CD14-positive monocyte (primary cell): ENCODE measurements at regions not wholly inside any gene's neighbourhood (a gene's known extent, or its start where the extent isn't known, plus 50 kb on each side); places are given as distances from the start of the nearest gene placed in this dataset.

Experiments used
- DNase-seq, 3 donors: peaks; one replicate each; pipeline ENCODE4 v3.0.0-alpha.2; 2011 to 2022
- H2AFZ ChIP-seq: 2 replicates; pipeline ENCODE4 v1.6.0; 2012; ENCODE audit warnings: mild to moderate bottlenecking, low read depth, low read length, inconsistent platforms; ENCODE audit not compliant: insufficient read depth, poor library complexity, severe bottlenecking
- H3K27ac ChIP-seq, 2 donors: 1 replicate in 1 of 2; 2 replicates in 1 of 2; pipeline ENCODE4 v1.5.1; 2012 to 2013; ENCODE audit warnings: low read length in 2 of 2, control low read depth in 1 of 2, inconsistent platforms in 1 of 2, low read depth in 1 of 2, mild to moderate bottlenecking in 1 of 2
- H3K27me3 ChIP-seq, 2 donors: one replicate each; pipeline versions ENCODE4 v1.6.0 to v1.6.1; 2011 to 2013; ENCODE audit warnings: low read length in 2 of 2; ENCODE audit not compliant: control insufficient read depth in 2 of 2, insufficient read depth in 2 of 2
- H3K36me3 ChIP-seq, 2 donors: replicated peaks in 1 of 2; 1 replicate in 1 of 2; 2 replicates in 1 of 2; pipeline versions ENCODE4 v1.5.1 to v1.6.1; 2012 to 2013; ENCODE audit warnings: low read length in 2 of 2, control low read depth in 1 of 2, inconsistent platforms in 1 of 2, mild to moderate bottlenecking in 1 of 2; ENCODE audit not compliant: insufficient read depth in 2 of 2, control insufficient read depth in 1 of 2
- H3K4me1 ChIP-seq, 2 donors: 1 replicate in 1 of 2; 2 replicates in 1 of 2; pipeline versions ENCODE4 v1.5.1 to v1.6.1; 2012 to 2013; ENCODE audit warnings: low read length in 2 of 2, control low read depth in 1 of 2, inconsistent platforms in 1 of 2, mild to moderate bottlenecking in 1 of 2, moderate library complexity in 1 of 2; ENCODE audit not compliant: insufficient read depth in 2 of 2, control insufficient read depth in 1 of 2
- H3K4me2 ChIP-seq: replicated peaks from 2 replicates; pipeline ENCODE3; 2012; ENCODE audit warnings: low read length, moderate library complexity, mild to moderate bottlenecking; ENCODE audit not compliant: poor library complexity, severe bottlenecking; ENCODE audit errors: extremely low read depth
- H3K4me3 ChIP-seq, 3 experiments: fragments of 200-600 bp in 1 of 3; sonication (generic) in 1 of 3; replicated peaks in 1 of 3; 1 replicate in 2 of 3; 2 replicates in 1 of 3; pipeline ENCODE4 v1.5.1; 2011 to 2013; ENCODE audit warnings: low read length in 3 of 3, mild to moderate bottlenecking in 3 of 3, control low read depth in 2 of 3, low read depth in 2 of 3, inconsistent platforms in 1 of 3, moderate library complexity in 1 of 3
- H3K79me2 ChIP-seq: 2 replicates; pipeline ENCODE4 v1.6.0; 2012; ENCODE audit warnings: mild to moderate bottlenecking, control low read depth, inconsistent platforms, low read length, moderate library complexity; ENCODE audit not compliant: insufficient read depth
- H3K9ac ChIP-seq: 2 replicates; pipeline ENCODE4 v1.6.0; 2017; ENCODE audit warnings: low read length, mild to moderate bottlenecking; ENCODE audit not compliant: insufficient read depth, poor library complexity, severe bottlenecking
- H3K9me3 ChIP-seq, 2 donors: replicated peaks in 1 of 2; 1 replicate in 1 of 2; 2 replicates in 1 of 2; pipeline versions ENCODE4 v1.5.1 to v1.6.1; 2012 to 2013; ENCODE audit warnings: low read length in 2 of 2, control low read depth in 1 of 2; ENCODE audit not compliant: control insufficient read depth in 1 of 2, insufficient read depth in 1 of 2
- H4K20me1 ChIP-seq: 2 replicates; pipeline ENCODE4 v1.6.0; 2012; ENCODE audit warnings: mild to moderate bottlenecking, low read length, control low read depth, moderate library complexity; ENCODE audit not compliant: insufficient read depth
- H3K27ac Mint-ChIP-seq, 7 donors: one replicate each; pipeline ENCODE4 v1.8.0; 2020; ENCODE audit warnings: mild to moderate bottlenecking in 7 of 7, mixed read lengths in 7 of 7, moderate library complexity in 6 of 7, inconsistent platforms in 2 of 7
- H3K27me3 Mint-ChIP-seq, 3 donors: one replicate each; pipeline ENCODE4 v1.8.0; 2021 to 2022; ENCODE audit warnings: low read depth in 3 of 3, mild to moderate bottlenecking in 3 of 3, mixed read lengths in 3 of 3, moderate library complexity in 3 of 3, inconsistent platforms in 1 of 3
- H3K36me3 Mint-ChIP-seq, 2 donors: one replicate each; pipeline ENCODE4 v1.8.0; 2020; ENCODE audit warnings: mixed read lengths in 2 of 2, inconsistent platforms in 1 of 2, mild to moderate bottlenecking in 1 of 2
- H3K4me1 Mint-ChIP-seq: one replicate; pipeline ENCODE4 v1.8.0; 2020; ENCODE audit warnings: mild to moderate bottlenecking, mixed read lengths
- H3K4me3 Mint-ChIP-seq, 2 donors: one replicate each; pipeline ENCODE4 v1.8.0; 2020; ENCODE audit warnings: mild to moderate bottlenecking in 2 of 2, mixed read lengths in 2 of 2, moderate library complexity in 1 of 2
- H3K9me3 Mint-ChIP-seq, 7 donors: one replicate each; pipeline ENCODE4 v1.8.0; 2020 to 2022; ENCODE audit warnings: mixed read lengths in 7 of 7, mild to moderate bottlenecking in 6 of 7, moderate library complexity in 6 of 7, inconsistent platforms in 2 of 7
- CTCF ChIP-seq: fragments of 200-600 bp; IDR thresholded peaks from one replicate; pipeline ENCODE4 v1.8.0; 2022; ENCODE audit warnings: antibody characterized with exemption, mild to moderate bottlenecking
- WGBS: methylation state at CpG from one replicate; pipeline ENCODE4 v1.1.5; 2013; ENCODE audit warnings: missing lambda C conversion rate; ENCODE audit not compliant: insufficient coverage; 5-methylcytosine and 5-hydroxymethylcytosine counted together
- intact Hi-C, 2 donors: fragments of 100-400 bp; cut with micrococcal nuclease; formaldehyde crosslinking; loops; one replicate each; pipeline versions ENCODE4 v1.15.0 to v1.15.1; 2023

- peaks cover 78 to 82% of the 10 kb centered on the region in 2 donors for H3K36me3 Mint-ChIP-seq
- H3K27me3 Mint-ChIP-seq = peaks cover 0 to 2% (median 1%) of the 10 kb centered on the region in 3 donors
- no peak for DNase-seq
- intact Hi-C loops = no loop called here
- H3K4me2 ChIP-seq = no peak overlapping the region
- H3K27ac ChIP-seq = no peak overlapping the region
- H3K4me1 ChIP-seq = no peaks in the 10 kb centered on the region
- TF ChIP-seq CTCF = no peak
- no peaks in the 10 kb centered on the region for H3K79me2 ChIP-seq
- WGBS = 100% methylated on average over 2 of the region's 3 CpGs
- no peak overlapping the region for H3K27ac Mint-ChIP-seq
- H3K9me3 Mint-ChIP-seq = peaks cover 5 to 15% (median 7%) of the 10 kb centered on the region in 7 donors
- peaks cover 16 to 94% of the 10 kb centered on the region in 2 donors for H3K36me3 ChIP-seq
- H3K9ac ChIP-seq = no peak overlapping the region
- no peaks in the 10 kb centered on the region for H3K27me3 ChIP-seq
- H3K4me3 ChIP-seq = no peak overlapping the region
- H3K9me3 ChIP-seq = peaks cover 4 to 5% of the 10 kb centered on the region in 2 donors
- H3K4me1 Mint-ChIP-seq = no peaks in the 10 kb centered on the region
- no peaks in the 10 kb centered on the region for H4K20me1 ChIP-seq
- H3K4me3 Mint-ChIP-seq = no peak overlapping the region
- H2AFZ ChIP-seq = no peak overlapping the region
Measured at GRCh38 chr22:26779929-26780328, 122.5 kb downstream of the MIAT start.

- no peak for TF ChIP-seq CTCF
- no peaks in the 10 kb centered on the region for H3K27me3 ChIP-seq
- H3K9me3 ChIP-seq = peaks cover 4% of the 10 kb centered on the region in 2 donors
- H3K4me2 ChIP-seq = no peak overlapping the region
- H3K79me2 ChIP-seq = no peaks in the 10 kb centered on the region
- no peak overlapping the region for H3K27ac ChIP-seq
- H3K36me3 ChIP-seq = peaks cover 16 to 89% of the 10 kb centered on the region in 2 donors
- intact Hi-C loops = no loop called here
- H2AFZ ChIP-seq = no peak overlapping the region
- no peak overlapping the region for H3K4me3 ChIP-seq
- Mint-ChIP-seq H3K4me3 (no peak overlapping the region), H3K9me3 (peaks cover 2 to 11% (median 5%) of the 10 kb centered on the region in 7 donors), H3K4me1 (peaks cover 2% of the 10 kb centered on the region), H3K27ac (no peak overlapping the region), H3K36me3 (peaks cover 76 to 80% of the 10 kb centered on the region in 2 donors), H3K27me3 (peaks cover 0 to 2% (median 1%) of the 10 kb centered on the region in 3 donors)
- no peaks in the 10 kb centered on the region for H4K20me1 ChIP-seq
- H3K4me1 ChIP-seq = no peaks in the 10 kb centered on the region
- H3K9ac ChIP-seq = no peak overlapping the region
- no peak for DNase-seq
Measured at GRCh38 chr22:26780521-26780920, 123.1 kb downstream of the MIAT start.
